Stimulated activated CD8-positive, alpha-beta memory T cell treated with anti-CD3 and anti-CD28 coated beads, Interleukin-7, amount 100 ng/mL, for 24 hours (primary cell): ENCODE measurements at regions not wholly inside any gene's neighbourhood (a gene's known extent, or its start where the extent isn't known, plus 50 kb on each side); places are given as distances from the start of the nearest gene placed in this dataset.
"Not testable (repeated sequence)": the region's sequence is repeated elsewhere in the genome, so short reads cannot be mapped to it uniquely, and the experiment has no call there.

Experiments
- DNase-seq: peaks from one replicate; pipeline ENCODE4 v3.0.0-alpha.2; 2020; ENCODE audit warnings: low read depth

DNA sequence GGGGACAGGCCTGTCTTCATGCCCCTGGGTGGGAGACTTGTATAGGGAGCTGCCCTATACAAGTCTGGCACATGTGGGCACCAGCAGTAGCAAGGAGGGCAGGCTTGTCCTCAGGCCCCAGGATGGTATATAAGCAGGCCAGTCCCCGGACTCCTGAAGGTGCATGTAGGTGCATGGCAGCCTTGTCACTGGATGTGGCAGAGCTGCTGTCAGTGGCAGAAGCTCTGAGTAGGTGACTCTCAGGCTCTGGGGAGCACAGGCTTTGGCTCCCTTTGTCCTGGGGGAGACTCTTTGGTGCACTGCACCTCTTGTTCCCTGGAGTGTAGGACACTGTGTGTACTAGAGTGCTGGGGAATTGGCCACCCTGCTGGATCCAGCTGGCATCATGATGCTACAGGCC lies 376.7 kb upstream of the DIPK2B start:
- DNase-seq: no peak

DNA sequence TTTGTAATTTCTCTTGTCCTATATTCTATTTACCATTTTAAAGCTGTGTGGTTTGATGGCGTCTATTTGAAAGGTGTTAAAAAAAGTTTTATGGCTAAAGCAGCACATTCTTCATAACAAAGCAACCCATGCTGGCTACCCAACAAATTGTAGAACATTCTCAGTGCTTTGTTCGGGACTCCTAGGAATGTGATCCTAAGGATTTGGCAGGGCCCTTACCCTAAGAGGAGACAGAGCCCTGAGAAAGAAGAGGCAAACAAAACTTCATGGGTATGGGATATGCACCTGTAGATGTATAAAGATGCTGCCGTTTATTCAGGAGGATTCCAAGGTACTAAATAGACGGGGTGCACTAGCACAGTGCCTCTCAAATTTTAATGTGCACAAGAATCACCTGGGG lies 370.8 kb upstream of the DIPK2B start:
- DNase-seq: no peak

DNA sequence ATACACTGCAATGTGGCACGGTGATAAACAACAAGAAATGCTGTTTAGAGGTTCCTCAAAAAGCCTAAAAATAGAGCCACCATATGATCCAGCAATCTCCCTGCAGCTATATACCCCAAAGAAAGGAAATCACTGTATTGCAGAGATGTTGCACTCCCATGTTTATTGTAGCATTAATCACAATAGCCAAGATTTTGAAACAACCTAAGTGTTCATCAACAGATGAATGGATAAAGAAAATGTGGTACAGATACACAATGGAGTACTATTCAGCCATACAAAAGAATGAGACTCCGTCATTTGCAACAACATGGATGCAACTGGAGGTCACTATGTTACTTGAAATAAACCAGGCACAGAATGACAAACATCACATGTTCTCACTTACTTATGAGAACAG lies 365.8 kb upstream of the DIPK2B start:
- no peak for DNase-seq

DNA sequence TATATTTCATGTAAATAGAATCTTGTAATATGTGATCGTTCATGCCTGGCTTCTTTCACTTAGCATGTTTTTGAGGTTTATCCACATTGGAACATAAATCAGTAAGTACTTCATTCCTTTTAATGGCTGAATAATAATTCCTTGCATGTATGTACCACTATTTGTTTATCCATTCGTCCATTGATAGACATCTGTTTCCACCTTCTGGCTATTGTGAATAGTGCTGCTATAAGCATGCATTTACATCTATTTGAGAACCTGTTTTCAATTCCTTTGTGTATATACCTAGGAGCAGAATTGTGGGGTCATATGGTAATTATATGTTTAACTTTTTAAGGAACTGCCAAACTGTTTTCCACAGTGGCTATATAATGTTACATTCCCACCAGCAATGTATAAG lies 356.7 kb upstream of the DIPK2B start:
- DNase-seq: no peak

DNA sequence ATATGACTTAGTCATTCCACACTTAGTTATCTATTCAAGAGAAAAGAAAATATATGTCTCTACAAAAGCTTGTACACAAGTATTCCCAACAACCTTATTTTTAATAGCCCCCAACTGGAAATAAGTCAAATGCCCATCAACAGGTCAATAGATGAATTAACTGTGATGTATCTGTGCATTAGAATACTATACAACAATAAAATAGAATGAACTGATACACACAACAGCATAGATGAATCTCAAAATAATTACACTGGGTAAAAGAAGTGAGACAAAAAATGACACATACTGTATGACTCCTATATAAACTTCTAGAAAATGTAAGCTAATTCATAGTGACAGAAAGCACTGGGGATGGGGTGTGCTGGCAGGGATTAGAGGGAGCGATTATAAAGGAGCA lies 354.1 kb upstream of the DIPK2B start:
- no peak for DNase-seq

DNA sequence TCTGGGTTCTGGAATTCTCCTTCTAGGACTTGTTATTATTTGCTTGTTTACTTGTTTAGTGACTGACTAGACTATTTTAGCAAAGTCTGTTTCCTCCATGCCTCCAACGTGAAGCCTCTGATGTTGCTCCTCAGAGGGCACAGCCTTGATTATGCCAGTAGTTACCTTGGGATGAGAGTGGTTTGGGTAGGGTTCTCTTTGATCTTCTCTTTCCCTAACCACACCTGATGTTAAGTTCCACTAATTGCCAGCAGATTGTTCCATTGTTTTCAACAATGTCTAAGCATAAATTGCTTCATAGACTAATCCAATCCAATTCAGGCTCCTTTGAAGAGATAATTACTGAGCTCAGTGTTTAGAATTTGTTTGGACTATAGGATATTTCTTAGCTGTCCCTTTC lies 352.7 kb upstream of the DIPK2B start:
- no peak for DNase-seq

DNA sequence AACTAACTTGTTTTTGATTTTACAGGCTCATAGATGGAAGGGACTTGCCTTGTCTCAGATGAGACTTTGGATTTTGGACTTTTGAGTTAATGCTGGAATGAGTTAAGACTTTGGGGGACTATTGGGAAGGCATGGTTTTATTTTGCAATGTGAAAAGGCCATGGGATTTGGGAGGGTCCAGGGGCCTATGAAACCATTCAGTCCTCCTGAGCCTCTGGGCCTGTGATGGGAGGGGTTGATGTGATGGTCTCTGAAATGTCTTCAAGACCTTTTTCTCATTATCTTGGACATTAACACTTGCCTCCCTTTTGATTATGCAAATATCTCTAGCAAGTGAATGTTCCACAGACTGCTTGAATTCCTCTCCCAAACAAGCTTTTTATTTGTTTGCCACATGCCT lies 346.0 kb upstream of the DIPK2B start:
- not testable (repeated sequence) for DNase-seq

DNA sequence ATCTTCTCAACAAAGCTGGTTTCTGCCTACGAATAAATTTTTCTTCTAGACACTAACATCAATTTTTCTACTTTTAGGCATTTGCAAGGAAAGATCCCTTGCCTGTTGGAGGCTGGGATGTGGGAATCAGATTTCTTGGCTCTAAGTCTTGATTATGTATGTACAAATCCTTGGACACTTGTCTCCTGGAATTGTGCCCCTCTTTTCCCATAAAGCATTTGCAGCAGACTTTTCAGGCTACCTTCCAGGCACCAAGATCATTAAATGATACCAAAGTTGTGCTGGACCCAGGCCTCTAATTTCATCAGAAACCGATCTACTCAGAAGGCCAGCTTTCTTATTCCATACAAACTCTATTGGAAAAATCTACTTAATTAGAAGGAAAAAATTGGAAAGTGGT lies 339.5 kb upstream of the DIPK2B start:
- DNase-seq: no peak

DNA sequence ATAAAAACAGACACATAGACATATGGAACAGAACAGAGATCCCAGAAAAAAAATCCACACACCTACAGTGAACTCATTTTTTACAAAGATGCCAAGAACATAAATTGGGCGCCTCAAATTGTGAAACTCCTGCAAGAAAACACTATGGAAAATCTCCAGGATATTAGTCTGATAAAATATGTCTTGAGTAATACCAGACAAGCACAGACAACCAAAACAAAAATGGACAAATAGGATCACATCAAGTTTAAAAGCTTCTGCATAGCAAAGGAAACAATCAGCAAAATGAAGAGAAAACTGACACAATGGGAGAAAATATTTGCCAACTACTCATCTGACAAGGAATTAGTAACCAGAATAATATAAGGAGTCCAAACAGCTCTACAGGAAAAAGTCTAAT lies 337.3 kb upstream of the DIPK2B start:
- no peak for DNase-seq

DNA sequence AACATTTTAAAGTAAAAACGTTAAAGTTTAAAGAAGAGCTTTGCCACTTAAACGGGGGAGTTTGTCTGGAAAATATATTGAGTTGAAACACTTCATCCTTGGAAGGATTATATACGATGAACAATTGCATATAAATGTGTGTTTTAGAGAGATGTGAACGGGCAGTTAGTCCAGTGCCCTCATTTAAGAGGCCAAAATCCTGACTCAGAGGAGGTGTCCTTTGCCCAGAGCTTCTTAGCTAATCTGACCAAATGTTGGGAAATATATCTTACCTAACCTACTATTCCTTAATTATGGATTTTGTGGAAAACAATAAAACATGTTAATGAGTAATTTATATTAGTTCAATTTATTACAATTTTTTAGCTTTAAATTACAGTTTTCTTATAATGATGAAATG lies 327.2 kb upstream of the DIPK2B start:
- no peak for DNase-seq

DNA sequence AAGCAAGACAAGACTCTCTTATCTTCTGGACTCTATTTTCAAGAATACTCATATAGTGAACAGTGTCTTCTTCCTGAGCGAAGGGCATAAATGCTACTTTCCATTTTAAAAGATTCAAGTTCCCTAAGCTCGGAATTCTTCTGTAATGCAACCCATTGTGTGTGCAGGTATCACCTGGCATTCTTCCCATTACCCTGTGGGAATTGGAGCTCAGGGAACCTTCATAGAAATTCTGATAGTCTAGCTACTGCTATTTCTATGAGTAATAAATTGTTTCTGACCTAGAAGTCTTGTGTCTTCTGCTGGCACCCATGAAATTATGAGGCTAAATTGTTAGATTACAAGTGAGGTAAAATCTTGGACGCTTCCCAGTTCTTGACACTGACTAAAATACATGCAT lies 324.1 kb upstream of the DIPK2B start:
- no peak for DNase-seq

DNA sequence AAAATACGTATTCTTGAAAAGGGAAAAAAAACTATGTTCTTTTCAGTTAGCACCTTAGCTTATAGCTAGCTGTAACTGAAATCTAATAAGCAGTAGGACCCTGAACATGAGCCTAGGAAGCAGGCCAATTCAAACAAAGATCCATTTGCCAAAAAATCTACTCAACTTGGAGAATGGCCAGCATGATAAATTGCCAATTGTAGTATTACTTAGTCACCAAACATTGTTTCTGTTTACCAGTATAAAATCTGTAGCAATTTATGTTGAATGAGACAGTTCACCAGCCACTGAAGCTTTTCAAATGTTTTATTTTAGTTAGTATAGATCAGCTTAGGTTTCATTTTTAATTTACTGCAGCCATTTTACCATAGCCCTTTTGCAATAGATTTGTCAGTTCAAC lies 323.6 kb upstream of the DIPK2B start:
- DNase-seq: no peak

DNA sequence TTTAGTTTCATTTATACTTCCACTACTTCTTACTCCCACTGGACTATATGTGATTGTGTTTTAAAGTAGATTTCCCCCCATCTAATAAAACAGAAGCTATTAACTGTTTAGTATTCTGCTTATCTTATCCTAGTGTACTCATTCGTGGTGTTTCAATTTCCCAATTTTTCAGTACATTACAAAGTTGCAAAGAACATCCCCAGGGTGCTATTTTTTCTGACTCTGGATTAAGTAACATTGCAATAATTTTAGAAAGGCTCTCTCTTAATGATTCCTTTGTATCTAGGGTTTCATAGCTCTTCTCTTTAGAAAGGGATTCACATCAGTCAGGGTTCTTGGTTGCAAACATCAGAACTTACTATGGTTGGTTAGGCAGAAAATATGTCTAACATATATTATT lies 317.9 kb upstream of the DIPK2B start:
- DNase-seq: no peak

DNA sequence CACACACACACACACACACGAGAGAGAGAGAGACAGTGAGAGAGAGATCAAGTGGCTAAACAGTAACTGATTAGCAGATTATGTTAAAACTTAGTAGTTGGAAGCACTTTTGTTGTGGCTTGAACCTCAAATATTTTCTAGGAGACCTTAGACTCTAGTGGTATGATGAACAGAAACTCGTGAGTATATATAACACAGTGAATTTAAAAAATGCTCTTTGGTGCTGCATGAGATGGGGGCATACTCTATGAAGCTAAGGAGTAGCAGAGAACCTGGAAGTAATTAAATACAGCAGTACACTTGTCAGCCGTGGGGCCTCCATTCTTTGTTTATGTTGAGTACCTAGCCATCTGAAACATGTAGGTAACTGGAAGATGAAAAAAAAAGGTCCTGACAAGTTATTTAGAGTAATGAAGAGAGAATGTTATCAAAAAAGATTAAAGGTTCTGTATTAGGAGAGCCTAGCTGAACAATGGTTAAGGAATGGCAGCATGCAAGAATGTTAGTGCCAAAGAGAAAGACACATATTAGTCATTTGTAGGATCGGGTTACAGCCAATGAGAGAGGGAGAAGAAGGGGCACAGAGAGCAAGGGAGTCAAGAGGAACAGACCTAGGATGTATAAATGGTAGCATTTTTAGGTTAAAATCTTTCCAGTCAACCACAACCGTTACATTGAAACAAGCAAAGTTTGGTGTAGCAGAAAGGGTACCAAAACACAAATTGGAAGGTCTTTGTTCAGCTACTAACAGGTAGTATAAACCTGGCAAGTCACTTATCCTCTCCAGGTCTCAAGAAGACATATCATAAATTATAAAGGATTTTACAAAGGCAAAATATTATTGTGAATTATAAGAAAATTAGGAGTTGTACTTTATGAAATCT lies 316.7 kb upstream of the DIPK2B start:
- no peak for DNase-seq

DNA sequence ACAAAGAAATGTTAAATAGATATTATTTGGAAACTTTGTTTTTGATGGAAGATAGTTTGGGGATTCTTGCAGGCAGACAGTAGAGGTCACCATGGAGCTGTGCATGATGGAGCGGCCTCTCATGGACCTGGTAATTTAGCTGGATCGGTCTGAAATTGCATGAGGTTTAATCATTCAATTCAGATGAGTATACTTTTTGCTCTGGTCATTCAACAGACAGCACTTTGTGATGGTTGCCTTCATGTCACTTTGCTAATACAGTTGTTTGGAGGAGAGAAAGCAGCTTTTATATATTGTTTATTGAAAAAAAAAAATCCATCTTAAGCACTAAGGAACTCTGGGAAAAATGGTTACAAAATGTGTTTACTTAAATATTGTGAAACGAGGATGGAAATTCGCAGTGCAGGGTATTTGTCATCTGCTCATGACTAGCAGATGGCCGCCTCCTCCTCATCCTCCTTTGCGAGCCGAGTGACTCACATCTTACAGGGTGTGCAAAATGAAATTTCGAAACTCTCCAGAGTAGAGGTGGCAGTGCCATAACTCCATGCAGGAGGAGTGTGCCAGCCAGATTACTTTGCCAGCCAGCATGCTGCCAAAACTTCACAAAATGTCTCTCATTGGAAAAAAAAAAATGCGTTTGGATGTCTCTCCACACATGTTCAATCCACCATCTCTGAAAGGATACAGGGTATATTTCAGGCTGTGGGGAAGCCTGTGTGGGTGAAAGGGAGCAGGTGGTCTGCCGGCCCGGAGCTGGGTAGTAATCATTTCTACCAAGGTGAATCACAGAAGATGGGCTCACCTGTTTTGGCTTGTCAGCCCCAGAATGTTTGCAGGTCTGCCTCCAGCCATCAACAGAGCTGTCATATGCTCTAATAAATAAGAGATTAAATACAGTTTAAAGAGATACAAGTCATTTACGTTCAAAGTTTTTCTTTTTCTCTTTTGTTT lies 314.9 kb upstream of the DIPK2B start:
- DNase-seq: no peak

DNA sequence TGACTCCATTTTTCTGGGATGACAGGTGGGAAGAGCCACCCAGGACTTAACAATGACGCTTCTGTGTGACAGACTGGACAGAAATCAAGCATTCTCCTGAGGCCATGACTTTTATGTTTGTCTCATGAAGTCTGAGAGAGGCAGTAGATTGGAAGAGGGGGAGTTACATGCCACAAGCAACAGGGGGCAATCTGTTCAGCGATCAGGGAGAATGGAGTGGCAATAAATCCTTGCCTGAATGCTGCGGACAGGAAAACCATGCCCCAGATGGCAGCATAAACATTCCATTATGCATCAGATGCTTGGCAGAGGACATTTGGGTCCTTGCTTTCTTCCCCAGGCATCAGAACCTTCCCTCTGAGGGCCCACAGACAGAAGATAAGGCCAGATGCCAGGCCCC lies 312.4 kb upstream of the DIPK2B start:
- DNase-seq: no peak

DNA sequence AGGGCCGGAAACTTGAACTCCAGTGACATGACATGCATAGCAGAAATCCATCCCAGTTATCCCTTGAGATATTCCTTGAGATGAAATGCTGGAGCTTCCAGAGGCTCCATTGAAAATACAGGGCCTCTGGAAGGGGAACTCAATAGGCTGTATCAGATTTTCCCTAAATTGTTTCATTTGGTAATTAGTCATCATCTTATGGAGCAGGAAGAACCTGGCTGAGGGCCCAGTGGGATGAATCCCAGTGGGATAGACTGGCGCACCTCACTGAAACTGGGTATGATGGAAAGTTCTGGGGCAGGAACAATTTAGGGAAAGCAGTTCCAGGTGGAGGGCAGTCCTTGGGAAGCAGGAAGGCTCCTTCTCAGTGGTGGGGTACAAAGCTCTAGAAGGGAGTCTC lies 307.8 kb upstream of the DIPK2B start:
- DNase-seq: no peak

DNA sequence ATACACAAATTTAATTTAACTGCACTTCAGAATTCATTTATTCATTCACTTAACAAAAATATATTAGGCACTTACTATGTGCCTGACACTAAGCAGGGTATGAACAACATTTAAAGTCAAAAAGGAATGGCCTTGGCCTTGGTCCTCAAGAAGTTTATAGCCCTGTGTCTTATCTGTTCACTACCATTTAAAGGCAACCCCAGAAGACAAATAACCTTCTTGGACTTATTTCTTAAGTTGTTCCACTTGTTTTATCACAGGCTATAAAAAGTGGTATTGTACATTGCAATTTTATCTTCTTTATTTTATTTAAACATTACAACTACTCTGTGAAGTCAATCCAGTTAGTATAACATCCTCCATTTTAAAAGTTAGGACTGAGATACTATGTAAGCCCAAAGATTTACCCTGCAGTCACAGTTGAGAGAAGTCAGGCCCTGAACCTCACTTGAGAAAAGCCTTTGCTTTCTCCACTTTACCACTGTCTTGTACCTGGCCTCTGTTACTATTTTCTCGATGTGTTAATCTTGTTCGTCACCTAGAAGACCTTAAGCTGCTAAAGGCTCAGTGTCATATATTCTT lies 305.6 kb upstream of the DIPK2B start:
- DNase-seq: no peak

DNA sequence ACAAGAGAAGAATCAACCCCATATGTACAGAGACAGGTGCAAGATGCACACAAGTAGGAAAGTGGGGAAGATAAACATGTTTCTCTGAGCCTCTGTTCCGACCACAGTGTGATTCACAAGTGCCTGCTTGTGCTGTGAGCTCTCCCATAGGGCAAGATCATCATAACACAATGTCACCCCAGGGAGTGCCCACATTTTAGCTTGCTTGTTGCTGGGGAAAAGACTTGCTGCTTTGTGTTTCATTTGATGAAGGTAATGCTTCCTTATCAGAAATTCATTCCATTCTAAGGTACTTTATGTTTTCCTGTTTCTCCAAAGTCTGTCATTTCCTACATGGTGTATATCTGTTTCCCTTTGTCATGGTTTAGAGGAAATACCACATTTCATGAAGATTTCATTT lies 304.5 kb upstream of the DIPK2B start:
- DNase-seq: no peak

DNA sequence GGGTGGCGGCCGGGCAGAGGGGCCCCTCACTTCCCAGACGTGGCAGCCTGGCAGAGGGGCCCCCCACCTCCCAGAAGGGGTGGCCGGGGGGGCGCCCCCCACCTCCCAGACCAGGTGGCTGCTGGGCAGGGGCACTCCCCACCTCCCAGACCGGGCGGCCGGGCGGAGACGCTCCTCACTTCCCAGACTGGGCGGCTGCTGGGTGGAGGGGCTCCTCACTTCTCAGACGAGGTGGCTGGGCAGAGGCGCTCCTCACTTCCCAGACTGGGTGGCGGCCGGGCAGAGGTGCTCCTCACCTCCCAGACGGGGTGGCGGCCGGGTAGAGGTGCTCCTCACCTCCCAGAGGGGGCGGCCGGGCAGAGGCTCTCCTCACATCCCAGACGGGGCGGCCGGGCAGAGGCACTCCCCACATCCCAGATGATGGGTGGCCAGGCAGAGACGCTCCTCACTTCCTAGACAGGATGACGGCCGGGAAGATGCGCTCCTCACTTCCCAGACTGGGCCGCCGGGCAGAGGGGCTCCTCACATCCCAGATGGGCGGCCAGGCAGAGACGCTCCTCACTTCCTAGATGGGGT lies 303.2 kb upstream of the DIPK2B start:
- DNase-seq: not testable (repeated sequence)

DNA sequence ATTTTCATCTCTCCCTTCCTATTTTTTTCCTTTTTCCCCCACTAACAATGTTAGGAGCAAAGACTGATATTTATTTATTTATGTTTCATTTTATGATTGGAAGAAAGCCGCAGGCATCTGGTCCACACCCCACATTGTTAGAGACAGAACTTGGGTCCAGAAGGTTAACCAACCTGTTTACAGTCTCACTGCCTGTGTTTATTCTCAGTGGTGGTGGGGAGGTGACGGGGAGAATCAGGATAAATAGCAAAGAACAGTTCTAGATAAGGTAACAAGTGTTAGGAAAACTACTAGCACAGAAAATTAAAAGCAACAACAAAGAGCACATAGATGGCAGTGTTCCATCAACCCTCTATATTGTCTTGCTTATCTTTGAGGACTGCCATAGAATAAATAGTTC lies 301.7 kb upstream of the DIPK2B start:
- no peak for DNase-seq

DNA sequence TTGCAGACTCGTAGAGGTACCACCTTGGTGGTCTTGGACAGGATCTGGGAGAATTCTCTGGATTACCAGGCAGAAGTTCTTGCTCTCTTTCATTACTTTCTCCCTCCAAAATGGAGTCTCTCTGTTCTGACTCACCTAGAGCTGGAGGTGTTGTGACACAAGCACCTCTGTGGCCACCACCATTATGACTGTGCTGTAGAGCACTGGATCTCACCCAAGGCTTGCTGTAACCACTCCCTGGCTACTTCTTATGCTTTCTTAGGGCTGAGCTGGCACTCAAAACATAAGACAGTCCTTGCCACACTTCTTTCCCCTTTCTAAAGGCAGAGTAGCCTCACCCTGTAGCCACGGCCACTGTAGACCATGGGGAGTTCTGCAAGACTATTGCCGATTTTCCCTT lies 296.6 kb upstream of the DIPK2B start:
- DNase-seq: no peak

DNA sequence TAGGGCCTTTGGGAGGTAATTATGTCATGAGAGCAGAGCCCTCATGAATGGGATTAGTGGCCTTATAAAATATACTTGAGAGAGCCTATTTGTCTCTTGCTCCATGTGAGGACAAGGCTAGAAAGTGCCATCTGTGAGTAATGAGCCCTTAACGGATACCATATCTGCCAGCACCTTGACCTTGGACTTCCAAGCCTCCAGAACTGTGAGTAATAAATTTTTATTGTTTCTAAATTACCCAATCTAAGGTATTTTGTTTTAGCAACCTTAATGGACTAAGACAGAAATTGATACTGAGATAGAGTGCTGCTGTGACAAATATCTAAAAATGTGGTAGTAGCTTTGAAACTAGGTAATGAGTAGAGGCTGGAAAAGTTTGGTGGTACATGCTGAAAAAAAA lies 285.0 kb upstream of the DIPK2B start:
- no peak for DNase-seq
